ENCODE measurements at regions not wholly inside any gene's neighbourhood (a gene's known extent, or its start where the extent isn't known, plus 50 kb on each side); places are given as distances from the start of the nearest gene placed in this dataset.

DNA sequence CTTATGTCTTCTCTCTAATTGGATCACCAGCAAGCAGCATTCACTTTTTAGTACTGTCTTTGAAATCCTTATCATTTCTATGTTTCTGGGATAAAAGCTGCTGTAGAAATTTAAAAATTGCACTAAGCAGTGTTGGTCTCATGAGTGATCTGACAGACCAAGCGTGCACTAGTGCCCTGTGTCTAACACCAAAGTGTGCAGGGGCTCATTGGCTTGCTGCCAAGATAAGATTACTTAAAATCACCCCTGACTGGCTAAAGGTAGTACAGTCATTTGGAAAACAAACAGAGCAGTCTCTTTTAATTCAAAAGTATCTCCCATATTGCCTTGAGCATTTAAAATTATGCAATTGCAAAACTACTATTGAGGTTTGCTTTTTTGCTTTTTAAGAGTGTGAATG is 304.6 kb downstream of the ARAP2 start:
- H3K4me3 ChIP-seq (ENCODE audit: low read length), result no peak overlapping the region
- H3K36me3 ChIP-seq (ENCODE audit: control insufficient read depth, insufficient read depth, low read length), result no peaks in the 10 kb centered on the region
- H3K27me3 ChIP-seq (ENCODE audit: control insufficient read depth, insufficient read depth, low read length), result no peaks in the 10 kb centered on the region
- no peaks in the 10 kb centered on the region for H3K4me1 ChIP-seq (ENCODE audit: control insufficient read depth, insufficient read depth, low read length)
- no peaks in the 10 kb centered on the region for H3K9me3 ChIP-seq (ENCODE audit: control insufficient read depth, insufficient read depth, low read length)
- H3K27ac ChIP-seq (ENCODE audit: low read length), result no peak overlapping the region
- WGBS (ENCODE audit: insufficient coverage, insufficient read length), result no CpG with 5 or more reads among the region's 1 CpG
- DNase-seq (ENCODE audit: low read depth, low spot score), result no peak

DNA sequence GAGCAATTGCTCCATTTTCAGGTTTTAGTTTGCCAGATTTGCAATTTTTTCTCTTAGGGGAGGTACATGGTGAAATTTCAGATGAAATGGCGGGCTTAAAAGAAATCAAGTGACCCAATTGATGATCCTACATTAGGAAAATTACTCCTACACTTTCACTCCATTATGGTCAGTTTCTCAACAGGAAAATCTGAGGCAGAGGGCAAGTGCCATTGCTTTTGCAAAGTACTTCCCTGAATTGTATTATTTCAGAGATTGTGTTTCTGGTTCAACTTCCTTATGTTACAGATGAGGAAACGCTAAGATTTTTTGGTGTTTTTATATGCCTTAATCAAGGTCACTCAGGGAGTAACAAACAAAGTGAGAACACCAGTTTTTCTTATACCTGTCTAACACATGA is 302.2 kb downstream of the ARAP2 start:
- Histone ChIP-seq H3K4me1 (ENCODE audit: control insufficient read depth, insufficient read depth, low read length) (no peaks in the 10 kb centered on the region), H3K27me3 (ENCODE audit: control insufficient read depth, insufficient read depth, low read length) (no peaks in the 10 kb centered on the region), H3K27ac (ENCODE audit: low read length) (no peak overlapping the region), H3K36me3 (ENCODE audit: control insufficient read depth, insufficient read depth, low read length) (no peaks in the 10 kb centered on the region), H3K4me3 (ENCODE audit: low read length) (no peak overlapping the region), H3K9me3 (ENCODE audit: control insufficient read depth, insufficient read depth, low read length) (no peaks in the 10 kb centered on the region)
- no peak for DNase-seq (ENCODE audit: low read depth, low spot score)
- no CpG with 5 or more reads among the region's 2 CpGs for WGBS (ENCODE audit: insufficient coverage, insufficient read length)

DNA sequence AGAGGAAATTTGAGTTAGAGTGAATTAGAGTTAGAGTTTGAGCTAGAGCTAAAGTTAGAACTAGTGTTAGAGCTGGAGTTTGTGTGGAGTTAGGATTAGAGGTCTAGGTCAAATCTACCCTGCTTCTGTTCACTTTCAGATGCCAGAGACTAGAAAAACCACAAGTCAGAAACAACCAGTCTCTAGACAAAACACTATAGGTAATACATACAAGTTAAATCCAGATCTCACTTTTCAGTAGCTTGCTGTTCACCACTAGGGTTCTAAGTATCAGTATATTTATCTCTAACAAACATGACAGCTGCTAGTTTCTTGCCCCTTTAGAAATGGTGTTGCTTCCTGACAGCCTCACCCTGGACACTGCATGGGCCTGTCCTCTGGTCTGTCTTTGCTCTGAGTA is 300.7 kb downstream of the ARAP2 start:
- Histone ChIP-seq H3K27ac (ENCODE audit: low read length) (no peak overlapping the region), H3K9me3 (ENCODE audit: control insufficient read depth, insufficient read depth, low read length) (no peaks in the 10 kb centered on the region)
- no peak for DNase-seq (ENCODE audit: low read depth, low spot score)

DNA sequence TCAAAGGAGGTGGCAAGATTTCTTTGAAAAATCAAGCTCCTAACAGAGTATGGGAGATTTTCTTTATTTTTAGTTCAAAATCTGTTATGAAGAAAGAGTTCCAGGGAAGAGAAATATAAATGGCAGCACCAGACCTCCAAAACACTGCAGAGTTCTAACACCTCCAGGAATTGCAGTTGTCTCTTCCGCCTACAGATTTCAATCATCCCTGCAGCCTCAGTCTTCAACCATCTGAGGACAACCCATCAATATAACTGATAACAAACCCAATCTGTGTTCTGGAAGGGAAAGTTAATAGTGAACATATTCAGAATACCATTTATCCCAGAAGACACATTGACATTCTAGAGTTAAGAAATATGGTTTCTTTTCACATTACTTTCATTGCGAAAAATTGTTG is 296.1 kb downstream of the ARAP2 start:
- Histone ChIP-seq H3K9me3 (ENCODE audit: control insufficient read depth, insufficient read depth, low read length) (no peaks in the 10 kb centered on the region; the same call in 1 of the 2 replicates), H3K4me3 (ENCODE audit: low read length) (no peak overlapping the region), H3K36me3 (ENCODE audit: control insufficient read depth, insufficient read depth, low read length) (no peaks in the 10 kb centered on the region), H3K4me1 (ENCODE audit: control insufficient read depth, insufficient read depth, low read length) (no peaks in the 10 kb centered on the region), H3K27me3 (ENCODE audit: control insufficient read depth, insufficient read depth, low read length) (no peaks in the 10 kb centered on the region), H3K27ac (ENCODE audit: low read length) (no peak overlapping the region)
- WGBS (ENCODE audit: insufficient coverage, insufficient read length), result no CpG with 5 or more reads among the region's 2 CpGs
- no peak for DNase-seq (ENCODE audit: low read depth, low spot score)

More for the DNA sequence above, 300.7 kb downstream of the ARAP2 start:
- Histone ChIP-seq H3K4me1 (ENCODE audit: control insufficient read depth, insufficient read depth, low read length) (no peaks in the 10 kb centered on the region), H3K36me3 (ENCODE audit: control insufficient read depth, insufficient read depth, low read length) (no peaks in the 10 kb centered on the region), H3K4me3 (ENCODE audit: low read length) (no peak overlapping the region), H3K27me3 (ENCODE audit: control insufficient read depth, insufficient read depth, low read length) (no peaks in the 10 kb centered on the region)

DNA sequence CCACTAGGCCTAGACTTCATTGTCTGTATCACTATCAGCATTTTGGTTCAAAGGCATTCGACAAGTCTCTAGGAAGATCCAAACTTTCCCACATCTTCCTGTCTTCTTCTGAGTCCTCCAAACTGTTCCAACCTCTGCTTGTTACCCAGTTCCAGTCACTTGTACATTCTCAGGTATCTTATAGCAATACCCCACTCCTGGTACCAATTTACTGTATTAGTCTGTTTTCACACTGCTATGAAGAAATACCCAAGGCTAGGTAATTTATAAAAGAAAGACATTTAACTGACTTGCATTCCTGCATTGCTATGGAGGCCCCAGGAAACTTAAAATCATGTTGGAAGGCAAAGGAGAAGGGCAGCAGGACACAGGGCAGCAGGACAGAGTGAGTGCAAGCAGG is 293.9 kb downstream of the ARAP2 start:
- no peaks in the 10 kb centered on the region for H3K27me3 ChIP-seq (ENCODE audit: control insufficient read depth, insufficient read depth, low read length)
- H3K36me3 ChIP-seq (ENCODE audit: control insufficient read depth, insufficient read depth, low read length), result no peaks in the 10 kb centered on the region
- no peak for DNase-seq (ENCODE audit: low read depth, low spot score)
- H3K4me1 ChIP-seq (ENCODE audit: control insufficient read depth, insufficient read depth, low read length), result no peaks in the 10 kb centered on the region
- no peak overlapping the region for H3K27ac ChIP-seq (ENCODE audit: low read length)
- no peaks in the 10 kb centered on the region; the same call in 1 of the 2 replicates for H3K9me3 ChIP-seq (ENCODE audit: control insufficient read depth, insufficient read depth, low read length)
- no peak overlapping the region for H3K4me3 ChIP-seq (ENCODE audit: low read length)
- no CpG with 5 or more reads among the region's 1 CpG for WGBS (ENCODE audit: insufficient coverage, insufficient read length)

DNA sequence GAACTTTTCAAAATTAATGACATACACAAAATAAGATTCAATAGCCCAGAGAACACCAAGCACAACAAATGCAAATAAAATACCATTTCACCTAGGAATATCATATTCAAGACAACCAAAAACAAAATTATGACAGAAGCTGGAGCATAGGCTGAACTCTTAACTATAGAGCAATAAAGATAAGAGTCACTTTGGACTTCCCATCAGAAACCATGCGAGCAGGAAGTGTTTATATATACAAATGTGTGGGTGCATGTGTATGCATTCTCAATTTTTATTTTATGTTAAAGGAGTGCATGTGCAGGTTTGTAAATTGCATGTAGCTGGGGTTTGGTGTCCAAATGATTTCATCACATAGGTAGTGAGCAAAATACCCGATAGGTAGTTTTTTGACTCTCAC is 291.6 kb downstream of the ARAP2 start:
- Histone ChIP-seq H3K9me3 (ENCODE audit: control insufficient read depth, insufficient read depth, low read length) (no peaks in the 10 kb centered on the region; the same call in 1 of the 2 replicates), H3K27me3 (ENCODE audit: control insufficient read depth, insufficient read depth, low read length) (no peaks in the 10 kb centered on the region), H3K36me3 (ENCODE audit: control insufficient read depth, insufficient read depth, low read length) (no peaks in the 10 kb centered on the region), H3K27ac (ENCODE audit: low read length) (no peak overlapping the region), H3K4me1 (ENCODE audit: control insufficient read depth, insufficient read depth, low read length) (no peaks in the 10 kb centered on the region), H3K4me3 (ENCODE audit: low read length) (no peak overlapping the region)
- no peak for DNase-seq (ENCODE audit: low read depth, low spot score)
- WGBS (ENCODE audit: insufficient coverage, insufficient read length), result no CpG with 5 or more reads among the region's 2 CpGs

DNA sequence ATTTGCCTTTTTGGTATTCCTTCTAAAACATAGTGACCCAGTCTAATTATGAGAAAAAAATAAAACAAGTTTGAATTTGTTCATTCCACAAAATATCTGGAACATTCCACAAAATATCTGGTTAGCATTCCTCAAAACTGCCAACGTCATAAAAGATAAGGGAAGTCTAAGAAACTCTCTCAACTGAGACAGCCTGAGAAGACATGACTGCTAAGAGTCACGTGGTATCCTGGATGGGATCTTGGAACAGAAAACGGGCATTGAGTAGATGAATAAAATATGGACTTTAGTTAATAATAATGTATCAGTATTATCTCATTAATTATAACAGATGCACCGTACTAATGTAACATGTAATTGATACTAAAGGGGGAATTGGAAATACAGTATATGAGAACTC is 280.9 kb downstream of the ARAP2 start:
- WGBS (ENCODE audit: insufficient coverage, insufficient read length), result no CpG with 5 or more reads among the region's 4 CpGs
- no peak overlapping the region for H3K27ac ChIP-seq (ENCODE audit: low read length)

DNA sequence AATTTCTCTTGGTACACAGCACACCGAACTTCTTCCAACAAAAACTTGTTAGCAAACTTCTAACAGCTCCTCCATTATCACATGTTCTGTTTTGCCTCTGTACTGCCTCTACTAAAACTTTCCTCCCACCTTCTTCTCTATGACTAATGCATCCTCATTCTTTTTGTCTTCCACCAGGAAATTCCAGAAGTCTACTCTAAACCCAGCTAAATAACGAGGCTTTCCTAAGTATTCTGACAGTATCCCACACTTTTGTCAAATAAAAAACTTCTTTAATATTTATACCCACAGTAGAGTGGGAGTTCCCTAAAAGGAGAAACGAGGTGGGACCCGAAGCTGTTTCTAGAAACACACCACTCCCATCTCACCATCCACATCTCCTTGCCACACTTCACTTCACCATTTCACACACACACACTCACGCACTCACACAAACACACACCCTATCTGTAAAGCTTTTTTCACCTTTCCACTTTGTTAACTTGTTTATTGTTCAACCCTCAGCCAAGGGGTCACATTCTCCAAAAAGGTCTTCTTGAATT is 280.3 kb downstream of the ARAP2 start:
- H3K9me3 ChIP-seq (ENCODE audit: control insufficient read depth, insufficient read depth, low read length), result no peaks in the 10 kb centered on the region
- H3K4me3 ChIP-seq (ENCODE audit: low read length), result no peak overlapping the region
- DNase-seq (ENCODE audit: low read depth, low spot score), result no peak
- no peaks in the 10 kb centered on the region for H3K27me3 ChIP-seq (ENCODE audit: control insufficient read depth, insufficient read depth, low read length)
- 100% methylated on average over 2 of the region's 5 CpGs for WGBS (ENCODE audit: insufficient coverage, insufficient read length)
- H3K4me1 ChIP-seq (ENCODE audit: control insufficient read depth, insufficient read depth, low read length), result no peaks in the 10 kb centered on the region
- H3K36me3 ChIP-seq (ENCODE audit: control insufficient read depth, insufficient read depth, low read length), result no peaks in the 10 kb centered on the region
- H3K27ac ChIP-seq (ENCODE audit: low read length), result no peak overlapping the region

More for the DNA sequence above, 280.9 kb downstream of the ARAP2 start:
- Histone ChIP-seq H3K27me3 (ENCODE audit: control insufficient read depth, insufficient read depth, low read length) (no peaks in the 10 kb centered on the region), H3K4me1 (ENCODE audit: control insufficient read depth, insufficient read depth, low read length) (no peaks in the 10 kb centered on the region), H3K9me3 (ENCODE audit: control insufficient read depth, insufficient read depth, low read length) (no peaks in the 10 kb centered on the region), H3K36me3 (ENCODE audit: control insufficient read depth, insufficient read depth, low read length) (no peaks in the 10 kb centered on the region), H3K4me3 (ENCODE audit: low read length) (no peak overlapping the region)
- DNase-seq (ENCODE audit: low read depth, low spot score), result no peak

DNA sequence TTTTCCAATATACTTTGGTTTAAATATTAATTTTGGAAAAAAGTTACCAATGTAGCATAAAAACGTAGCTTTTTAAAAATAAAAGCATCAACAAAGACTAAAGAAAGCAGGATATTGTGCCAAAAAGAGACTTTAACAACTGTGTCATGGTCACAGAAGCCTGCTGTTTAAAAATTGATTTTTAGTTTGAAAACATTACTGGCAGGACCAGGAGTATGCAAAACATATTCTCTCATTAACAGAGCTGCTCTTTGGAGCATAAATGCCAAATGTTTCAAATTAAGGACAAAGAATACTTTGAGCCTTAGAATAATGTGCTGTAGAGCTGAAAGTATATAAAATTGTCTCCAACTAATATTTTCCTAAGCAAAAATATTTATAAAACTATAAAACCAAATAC is 279.0 kb downstream of the ARAP2 start:
- Histone ChIP-seq H3K4me1 (ENCODE audit: control insufficient read depth, insufficient read depth, low read length) (no peaks in the 10 kb centered on the region), H3K27me3 (ENCODE audit: control insufficient read depth, insufficient read depth, low read length) (no peaks in the 10 kb centered on the region), H3K36me3 (ENCODE audit: control insufficient read depth, insufficient read depth, low read length) (no peaks in the 10 kb centered on the region), H3K27ac (ENCODE audit: low read length) (no peak overlapping the region), H3K4me3 (ENCODE audit: low read length) (no peak overlapping the region), H3K9me3 (ENCODE audit: control insufficient read depth, insufficient read depth, low read length) (no peaks in the 10 kb centered on the region)
- WGBS (ENCODE audit: insufficient coverage, insufficient read length), result no CpG with 5 or more reads among the region's 1 CpG
- no peak for DNase-seq (ENCODE audit: low read depth, low spot score)

DNA sequence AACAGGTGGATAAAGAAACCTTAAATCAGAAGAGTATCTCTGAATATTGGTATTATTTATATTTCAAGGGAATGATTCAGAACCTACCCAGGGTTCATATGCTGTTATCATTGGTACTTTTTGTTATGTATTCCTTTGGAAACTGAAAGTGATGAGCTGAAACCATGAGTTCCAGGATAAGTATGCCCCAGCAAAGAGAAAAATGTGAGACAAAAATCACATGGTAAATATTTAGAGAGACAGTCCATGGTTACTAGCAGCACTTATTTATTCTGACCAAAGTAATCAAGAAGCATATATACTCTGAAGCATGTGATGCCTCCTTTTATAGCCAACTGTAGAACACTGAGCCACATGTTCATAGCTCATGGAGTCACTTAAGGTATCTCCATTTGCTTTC is 277.7 kb downstream of the ARAP2 start:
- H3K27ac ChIP-seq (ENCODE audit: low read length), result no peak overlapping the region
- no peaks in the 10 kb centered on the region for H3K9me3 ChIP-seq (ENCODE audit: control insufficient read depth, insufficient read depth, low read length)
- H3K4me1 ChIP-seq (ENCODE audit: control insufficient read depth, insufficient read depth, low read length), result no peaks in the 10 kb centered on the region
- DNase-seq (ENCODE audit: low read depth, low spot score), result no peak
- H3K36me3 ChIP-seq (ENCODE audit: control insufficient read depth, insufficient read depth, low read length), result no peaks in the 10 kb centered on the region
- no peak overlapping the region for H3K4me3 ChIP-seq (ENCODE audit: low read length)
- no peaks in the 10 kb centered on the region for H3K27me3 ChIP-seq (ENCODE audit: control insufficient read depth, insufficient read depth, low read length)

DNA sequence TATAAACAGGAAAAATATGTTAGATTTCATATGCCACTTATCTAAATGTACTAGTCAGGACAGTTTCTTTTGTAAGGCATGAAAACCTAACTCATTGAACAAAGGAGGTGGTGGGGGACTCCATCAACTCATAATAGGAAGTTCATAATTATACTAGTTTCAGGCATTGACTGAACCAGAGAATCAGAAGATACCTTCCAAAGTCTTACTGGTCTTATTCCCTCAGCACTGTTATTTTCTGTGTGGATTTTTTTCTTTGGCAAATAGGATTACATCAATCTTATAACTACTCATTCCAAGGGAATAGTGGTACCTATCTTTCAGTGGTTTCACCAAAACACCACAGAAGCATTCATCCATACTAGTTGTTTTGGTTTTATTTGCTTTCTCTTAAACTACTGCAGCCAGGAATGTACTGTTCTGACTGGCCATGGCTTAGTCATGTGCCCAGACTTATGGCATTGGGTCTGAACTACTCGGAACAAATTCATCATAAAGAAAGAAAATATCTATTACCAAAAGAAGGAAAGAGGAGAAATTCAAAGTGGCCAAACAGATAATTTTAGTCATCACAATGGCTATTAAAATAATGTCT is 273.9 kb downstream of the ARAP2 start:
- Histone ChIP-seq H3K27me3 (ENCODE audit: control insufficient read depth, insufficient read depth, low read length) (no peaks in the 10 kb centered on the region), H3K9me3 (ENCODE audit: control insufficient read depth, insufficient read depth, low read length) (no peaks in the 10 kb centered on the region), H3K36me3 (ENCODE audit: control insufficient read depth, insufficient read depth, low read length) (no peaks in the 10 kb centered on the region), H3K4me1 (ENCODE audit: control insufficient read depth, insufficient read depth, low read length) (no peaks in the 10 kb centered on the region), H3K27ac (ENCODE audit: low read length) (no peak overlapping the region), H3K4me3 (ENCODE audit: low read length) (no peak overlapping the region)
- DNase-seq (ENCODE audit: low read depth, low spot score), result no peak
- no CpG with 5 or more reads among the region's 1 CpG for WGBS (ENCODE audit: insufficient coverage, insufficient read length)

Data from iPS DF 6.9 (cell line).